ENCODE measurements at regions not wholly inside any gene's neighbourhood (a gene's known extent, or its start where the extent isn't known, plus 50 kb on each side); places are given as distances from the start of the nearest gene placed in this dataset.

DNA sequence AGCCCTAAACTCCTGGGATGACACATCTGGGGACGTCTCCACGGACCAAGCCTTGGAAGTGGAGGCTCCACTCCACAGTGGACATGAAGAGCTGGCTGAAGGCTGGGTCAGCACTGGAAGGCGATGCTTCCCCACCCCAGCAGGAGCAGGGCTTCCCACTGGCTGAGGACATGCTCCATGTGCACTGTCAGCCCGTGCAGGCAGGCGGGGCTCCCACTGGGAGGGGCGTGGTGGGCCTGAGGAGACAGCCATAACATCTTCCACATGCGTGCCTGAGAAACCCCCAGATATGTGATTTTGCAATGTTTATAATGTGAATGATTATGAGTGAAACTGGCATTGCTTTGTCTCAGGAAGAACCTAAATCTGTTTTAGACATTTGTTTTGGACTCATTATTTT lies 231.3 kb downstream of the KLF13 start:
- no peak for DNase-seq

DNA sequence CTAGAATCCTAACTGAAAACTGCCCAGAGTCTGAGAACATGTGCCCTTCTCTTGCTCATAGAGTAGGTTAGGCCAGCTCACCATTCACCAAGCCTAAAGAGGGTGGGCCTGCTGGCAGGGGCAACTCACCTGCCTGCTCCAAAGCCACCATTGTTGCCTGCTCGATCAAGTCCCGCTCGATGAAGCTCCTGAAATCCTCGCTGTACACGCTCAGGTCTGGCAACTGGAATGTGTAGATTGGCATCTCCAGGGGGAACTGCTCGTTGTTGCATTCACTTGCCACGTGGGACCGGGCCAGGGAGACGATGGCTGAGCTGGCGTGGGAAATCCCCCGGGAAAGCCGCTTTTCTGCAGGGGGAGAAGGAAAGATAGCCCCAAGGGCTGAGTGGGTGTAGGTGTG lies 232.2 kb downstream of the KLF13 start:
- no peak for DNase-seq

DNA sequence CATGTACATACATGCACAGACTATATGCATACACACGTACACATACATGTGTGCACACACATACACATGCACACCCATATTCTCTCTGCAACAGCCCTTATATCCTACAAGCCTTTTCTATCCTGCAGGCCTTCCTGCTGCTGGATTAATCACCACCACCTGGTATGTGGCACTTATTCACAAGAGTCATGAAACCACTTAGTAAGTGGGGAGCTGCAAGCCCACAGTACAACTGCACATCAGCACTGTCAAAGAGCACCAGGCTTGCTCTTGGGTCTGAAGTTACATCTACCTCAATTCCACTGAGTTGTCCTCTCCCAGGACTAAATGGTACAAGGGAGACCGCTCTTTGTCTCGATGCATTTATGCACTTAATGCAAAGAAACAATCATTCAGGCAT lies 233.2 kb downstream of the KLF13 start:
- DNase-seq, result no peak

DNA sequence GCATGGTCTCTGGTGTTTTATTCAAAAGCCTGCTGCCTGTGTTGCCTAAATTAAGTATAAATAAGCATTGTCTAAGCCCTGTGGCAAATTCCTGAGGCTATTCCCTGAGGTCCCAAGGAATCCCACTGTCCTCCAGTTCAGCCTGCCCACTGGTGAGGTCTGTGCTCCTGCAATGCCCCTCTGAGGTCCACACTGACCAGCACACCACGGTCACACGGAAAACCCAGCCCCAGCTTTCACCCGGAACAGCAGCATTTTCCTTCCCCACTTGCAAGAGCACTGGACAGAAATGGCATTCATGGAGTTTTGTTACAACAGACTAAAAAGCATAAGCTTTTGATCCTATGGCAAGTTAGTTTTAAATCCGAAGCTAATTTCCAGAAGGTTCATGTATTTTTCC lies 234.0 kb downstream of the KLF13 start:
- DNase-seq, result no peak

DNA sequence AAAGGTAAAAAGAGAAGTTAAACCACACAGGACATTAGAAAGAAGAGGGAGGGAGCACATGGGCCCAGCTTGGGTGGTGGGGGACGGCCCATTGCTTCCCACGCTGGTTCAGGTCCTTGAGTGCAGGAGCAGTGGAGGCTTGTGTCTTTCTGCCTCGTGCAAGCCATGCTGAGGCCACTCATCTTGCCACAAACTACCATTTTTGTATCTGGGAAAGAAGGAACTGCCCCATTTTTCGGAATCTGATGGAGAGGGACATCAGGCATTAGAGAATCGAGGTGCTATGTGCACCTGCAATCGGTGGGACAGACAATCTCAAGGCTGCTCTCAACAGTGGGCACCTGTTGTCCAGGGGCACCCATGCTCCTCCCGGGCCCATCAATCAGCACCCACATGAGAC lies 234.5 kb downstream of the KLF13 start:
- no peak for DNase-seq

DNA sequence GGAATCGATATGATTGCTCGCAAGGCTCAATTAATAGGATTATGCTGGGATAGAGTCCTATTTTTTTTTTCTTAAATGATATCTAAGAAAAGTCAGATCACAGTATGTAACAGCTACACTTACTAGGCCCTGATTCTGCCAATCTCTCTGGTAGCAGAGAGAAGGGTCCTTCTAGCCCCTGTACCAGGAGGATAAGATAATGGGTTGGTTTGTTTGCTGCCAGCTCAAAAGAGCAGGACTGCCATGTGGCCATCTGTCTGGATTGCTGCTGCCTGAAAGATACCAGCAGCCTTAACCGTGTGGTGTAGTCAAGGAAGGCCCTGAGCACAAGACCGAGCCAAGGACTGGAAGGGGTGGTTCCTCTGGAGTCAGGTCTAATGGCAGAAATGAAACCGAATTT lies 236.4 kb downstream of the KLF13 start:
- no peak for DNase-seq

DNA sequence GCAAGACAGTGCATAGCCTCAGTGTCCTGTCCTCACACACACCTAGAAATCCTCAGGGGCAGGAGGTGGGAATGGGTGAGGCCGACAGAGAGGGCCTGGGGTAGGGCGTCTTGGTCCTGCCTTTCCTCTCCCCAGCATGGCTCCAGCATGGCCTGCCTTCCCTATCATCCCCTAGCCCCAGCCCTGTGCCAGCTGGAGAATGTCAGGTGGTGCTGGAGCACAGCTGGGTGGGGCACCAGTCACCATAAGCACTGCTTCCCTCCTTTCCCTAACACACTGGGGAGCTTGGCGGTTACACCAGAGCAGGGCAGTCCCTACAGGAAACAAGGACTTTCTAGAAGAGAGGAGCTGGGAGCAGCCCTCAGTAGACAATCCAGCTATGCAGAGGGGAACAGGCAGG lies 236.8 kb downstream of the KLF13 start:
- DNase-seq, result no peak

DNA sequence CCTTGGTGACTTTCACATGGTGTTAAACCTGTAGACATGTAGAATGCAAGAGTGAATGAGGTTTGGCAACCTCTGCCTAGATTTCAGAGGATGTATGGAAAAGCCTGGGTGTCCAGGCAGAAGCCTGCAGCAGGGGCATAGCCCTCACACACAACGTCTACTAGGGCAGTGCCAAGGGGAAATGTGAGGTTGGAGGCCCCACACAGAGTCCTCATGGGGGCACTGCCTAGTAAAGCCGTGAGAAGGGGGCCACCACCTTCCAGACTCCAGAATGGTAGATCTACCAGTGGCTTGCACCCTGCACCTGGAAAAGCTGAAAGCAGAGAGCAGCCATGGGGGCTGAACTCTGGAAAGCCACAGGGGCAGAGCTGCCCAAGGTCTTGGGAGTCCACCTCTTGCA lies 241.2 kb downstream of the KLF13 start:
- DNase-seq, result no peak

DNA sequence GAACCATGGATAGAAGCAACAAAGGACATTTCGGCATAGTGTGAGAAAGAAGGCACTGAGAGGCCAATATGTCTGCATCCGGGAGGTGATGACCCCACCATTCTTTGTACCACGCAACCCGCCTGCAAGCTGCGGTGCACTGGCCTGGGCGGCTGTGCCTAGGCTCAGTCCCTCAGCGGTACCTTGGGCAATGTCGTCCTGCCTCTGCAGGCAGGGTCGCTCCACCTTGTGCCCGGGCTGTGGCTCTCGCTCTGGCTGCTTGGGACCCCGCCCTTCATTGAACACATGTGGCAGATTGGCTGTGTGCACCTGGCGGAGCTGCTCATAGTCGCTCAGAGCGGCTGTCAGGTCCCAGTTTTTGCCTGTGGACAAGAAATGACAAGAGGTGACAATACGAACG lies 243.2 kb downstream of the KLF13 start:
- DNase-seq, result no peak

DNA sequence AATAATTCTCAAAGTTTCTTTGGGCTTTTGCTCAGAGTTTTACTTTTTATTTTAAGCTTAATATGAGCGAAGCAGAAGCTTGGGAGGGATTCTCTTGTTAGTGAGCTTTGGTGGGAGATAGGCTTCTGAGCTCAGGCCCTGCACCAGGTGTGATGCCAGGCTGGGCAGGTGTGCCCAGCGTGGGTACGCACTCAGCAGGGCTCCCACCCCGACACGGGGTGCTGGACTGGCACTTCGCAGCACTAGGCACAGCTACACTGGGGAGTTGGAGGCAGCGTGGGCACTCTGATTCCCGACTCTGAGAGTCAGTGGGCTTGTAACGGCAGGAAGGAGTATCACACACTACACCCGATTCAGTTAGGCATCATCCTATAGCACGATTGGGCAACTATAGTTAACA lies 244.0 kb downstream of the KLF13 start:
- DNase-seq, result no peak

DNA sequence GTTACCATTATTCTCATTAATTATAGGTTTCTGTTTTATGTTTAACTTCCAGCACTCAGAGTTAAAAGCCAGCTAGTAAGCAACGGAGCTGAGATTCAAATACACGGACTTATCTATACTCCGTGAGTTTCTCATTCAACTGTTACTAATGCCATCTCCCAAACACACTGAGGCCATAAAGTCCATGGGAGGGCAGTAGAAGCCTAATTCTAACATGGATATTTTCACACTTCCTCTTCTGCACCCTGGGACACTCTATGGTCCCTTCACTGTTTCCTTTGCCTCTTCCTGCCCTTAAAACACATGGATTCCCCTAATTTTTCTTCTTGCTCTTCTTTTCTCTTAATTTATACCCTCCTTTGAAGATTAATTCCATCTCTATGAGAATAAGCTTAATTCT lies 245.0 kb downstream of the KLF13 start:
- DNase-seq, result no peak

DNA sequence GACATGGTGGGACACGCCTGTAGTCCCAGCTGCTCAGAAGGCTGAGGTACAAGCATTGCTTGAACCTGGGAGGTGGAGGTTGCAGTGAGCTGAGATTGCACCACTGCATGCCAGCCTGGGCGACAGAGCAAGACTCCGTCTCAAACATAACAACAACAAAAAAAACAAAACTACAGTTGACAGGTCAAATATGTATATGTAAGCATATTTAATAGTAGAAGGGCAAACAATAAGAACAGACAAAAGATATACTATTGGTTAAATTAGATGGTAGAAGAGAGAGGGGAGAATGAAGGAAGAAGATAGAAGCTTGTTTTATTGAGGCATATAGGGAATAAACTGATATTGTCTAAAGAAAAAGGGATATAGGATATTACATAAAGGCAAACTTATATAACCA lies 247.1 kb downstream of the KLF13 start:
- no peak for DNase-seq

DNA sequence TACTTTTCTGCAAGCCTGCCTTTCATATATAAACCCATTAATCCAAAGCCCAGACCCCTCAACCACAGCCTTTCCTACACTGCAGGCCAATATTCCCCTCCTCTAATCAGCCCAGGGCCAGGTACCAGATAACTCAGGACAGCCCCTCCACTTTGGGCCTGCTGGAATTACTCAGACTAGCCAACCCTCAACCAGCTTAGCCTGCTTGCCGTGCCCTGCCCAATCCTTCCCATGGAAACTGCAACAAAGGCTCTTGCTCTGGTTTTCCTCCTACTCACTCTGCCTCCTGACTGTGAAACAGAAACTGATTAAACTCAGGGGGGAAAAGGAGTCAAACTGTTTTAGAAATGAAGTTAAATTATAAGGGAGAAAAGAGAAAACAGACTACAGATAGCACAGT lies 248.1 kb downstream of the KLF13 start:
- DNase-seq, result no peak

DNA sequence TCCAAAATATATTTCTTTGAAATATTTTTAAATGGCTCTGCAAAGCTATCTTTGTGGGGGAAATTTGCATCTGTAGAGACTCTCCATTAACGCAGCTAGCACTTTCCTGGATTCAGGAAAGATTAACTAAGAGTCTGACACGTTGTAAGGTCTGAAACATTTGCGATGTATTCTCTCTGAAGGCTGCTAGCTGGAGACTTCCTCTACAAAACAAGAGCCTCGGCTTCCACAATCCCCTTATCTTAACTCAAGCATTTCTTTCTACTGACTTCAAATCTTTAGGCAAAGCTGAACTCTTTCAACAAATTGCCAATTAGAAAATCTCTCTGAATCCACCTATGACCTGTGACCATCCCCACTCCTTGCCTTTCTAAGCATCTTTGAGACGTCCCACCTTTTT lies 250.5 kb downstream of the KLF13 start:
- DNase-seq, result no peak

DNA sequence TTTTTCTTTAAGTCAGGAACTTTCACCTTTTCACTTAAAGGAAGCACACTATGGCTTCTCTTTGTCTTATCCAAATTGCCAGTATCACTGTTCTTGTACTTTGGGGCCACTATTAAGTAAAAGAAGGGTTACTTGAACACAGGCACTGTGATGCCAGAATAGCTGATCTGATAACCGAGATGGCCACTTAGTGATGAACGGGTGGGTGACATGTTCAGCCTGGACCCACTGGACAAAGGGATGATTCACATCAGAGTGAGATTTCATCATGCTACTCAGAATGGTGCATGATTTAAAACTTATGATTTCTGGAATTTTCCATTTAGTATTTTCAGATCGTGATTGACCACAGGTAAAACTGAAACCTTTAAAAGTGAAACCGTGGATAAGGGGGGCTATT lies 252.6 kb downstream of the KLF13 start:
- no peak for DNase-seq

DNA sequence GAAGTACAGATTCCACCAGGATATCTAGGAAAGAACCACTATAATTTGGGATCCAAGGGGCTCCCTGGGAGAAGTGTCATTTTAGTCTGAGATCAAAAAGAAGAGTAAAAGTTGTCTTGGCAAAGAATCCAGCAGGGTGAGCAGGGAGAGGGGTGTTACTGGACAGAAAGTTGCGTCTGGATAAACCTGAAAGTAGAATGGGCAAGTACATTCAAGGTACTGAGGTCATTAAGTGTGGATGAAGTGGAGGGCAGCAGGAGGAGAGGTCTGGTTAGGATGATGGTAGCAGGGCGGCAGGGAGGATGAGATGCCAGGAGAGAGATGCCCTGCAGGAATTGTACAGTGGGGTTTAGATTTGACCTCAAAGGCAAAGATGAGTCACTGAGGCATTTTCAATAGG lies 253.3 kb downstream of the KLF13 start:
- no peak for DNase-seq

DNA sequence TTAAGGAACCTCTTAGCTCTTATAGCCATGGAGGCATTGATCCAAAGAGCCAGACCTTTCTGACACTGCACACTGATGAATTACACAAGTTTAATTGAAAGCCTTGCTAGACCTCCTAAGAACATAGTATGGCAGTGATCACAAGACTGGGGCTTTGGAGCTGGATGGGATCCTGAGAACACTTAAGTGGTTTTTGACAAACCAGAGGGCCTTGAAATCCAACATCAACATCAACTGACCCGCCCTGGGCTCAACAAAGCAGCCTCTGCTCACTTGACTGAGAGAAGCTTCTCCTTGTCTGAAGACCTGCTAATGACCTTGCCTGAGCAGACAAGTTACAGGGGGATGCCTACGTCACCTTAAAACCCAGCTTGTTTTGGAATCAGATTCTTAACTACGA lies 257.6 kb downstream of the KLF13 start:
- DNase-seq, result no peak

DNA sequence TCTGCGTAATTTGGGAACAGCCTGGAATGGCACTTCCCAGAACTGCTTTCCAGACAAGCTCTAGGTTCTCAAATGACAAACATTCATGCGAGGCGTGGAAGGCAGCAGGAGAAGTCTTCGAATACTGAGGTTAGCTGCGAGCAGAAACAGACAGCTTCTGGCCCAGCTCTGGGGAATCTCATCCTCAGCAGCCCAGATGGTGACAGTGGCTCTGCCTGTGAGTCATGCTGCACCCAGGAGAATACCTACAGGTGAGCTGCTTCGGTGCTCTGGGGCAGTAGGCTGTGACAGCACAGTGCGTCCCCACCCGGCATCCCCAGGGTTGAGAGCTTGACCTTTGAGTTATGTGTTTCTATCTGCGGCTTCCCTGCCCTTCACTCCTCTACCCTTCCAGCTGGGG lies 258.6 kb downstream of the KLF13 start:
- no peak for DNase-seq

DNA sequence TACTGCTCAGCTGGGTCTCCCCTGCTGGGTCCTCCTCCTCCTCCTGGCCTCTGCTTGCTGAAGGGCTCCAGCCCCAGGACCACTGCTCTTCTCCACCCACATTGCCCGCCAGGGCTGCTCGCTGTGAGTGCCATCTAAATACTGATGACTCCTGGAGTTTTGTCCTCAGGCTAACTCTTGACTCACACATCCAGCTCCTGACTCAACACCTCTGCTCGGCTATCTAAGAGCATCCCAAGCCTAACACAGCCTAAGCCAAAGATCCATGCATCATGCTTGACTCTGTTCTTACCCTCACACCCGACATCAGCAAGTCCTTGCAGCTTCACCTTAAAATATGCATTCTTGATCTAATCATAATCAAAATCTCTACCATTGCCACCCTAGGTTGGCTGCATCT lies 260.2 kb downstream of the KLF13 start:
- DNase-seq, result no peak

DNA sequence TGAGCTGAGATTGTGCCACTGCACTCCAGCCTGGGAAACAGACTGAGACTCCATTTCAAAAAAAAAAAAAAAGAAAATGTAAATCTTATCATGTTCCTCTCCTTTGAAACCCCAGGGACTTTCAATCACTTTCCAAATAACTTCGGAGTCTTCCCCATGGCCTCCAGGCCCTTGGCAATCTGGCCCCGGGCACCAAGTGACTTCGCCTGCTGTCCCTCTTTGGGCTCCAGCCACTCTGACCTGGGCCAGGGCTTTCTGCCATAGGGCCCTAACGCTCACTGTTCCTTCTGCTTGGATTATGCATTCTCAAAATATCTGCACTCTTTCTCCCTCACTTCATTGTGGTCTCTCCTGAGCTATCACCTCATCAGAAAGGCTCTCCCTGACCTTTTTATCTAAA lies 260.9 kb downstream of the KLF13 start:
- DNase-seq, result no peak

DNA sequence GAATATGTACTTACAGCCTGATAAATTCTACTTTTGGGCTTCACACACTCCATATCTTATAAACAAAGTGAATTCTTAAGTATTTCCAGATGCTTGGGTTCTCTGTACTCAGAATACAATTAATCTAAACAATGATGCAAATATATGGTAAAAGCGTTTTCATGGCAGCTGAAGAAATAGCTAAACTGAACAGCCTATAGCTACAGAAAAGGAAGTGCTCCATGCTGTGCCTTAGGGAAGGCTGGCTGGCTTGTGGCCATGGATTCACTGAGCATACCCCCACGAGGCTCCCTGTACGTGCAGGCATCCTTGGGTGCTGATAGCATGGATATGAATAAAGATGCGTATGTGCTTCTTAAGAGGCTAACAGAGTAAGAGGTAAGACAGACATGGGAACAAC lies 264.0 kb downstream of the KLF13 start:
- no peak for DNase-seq

DNA sequence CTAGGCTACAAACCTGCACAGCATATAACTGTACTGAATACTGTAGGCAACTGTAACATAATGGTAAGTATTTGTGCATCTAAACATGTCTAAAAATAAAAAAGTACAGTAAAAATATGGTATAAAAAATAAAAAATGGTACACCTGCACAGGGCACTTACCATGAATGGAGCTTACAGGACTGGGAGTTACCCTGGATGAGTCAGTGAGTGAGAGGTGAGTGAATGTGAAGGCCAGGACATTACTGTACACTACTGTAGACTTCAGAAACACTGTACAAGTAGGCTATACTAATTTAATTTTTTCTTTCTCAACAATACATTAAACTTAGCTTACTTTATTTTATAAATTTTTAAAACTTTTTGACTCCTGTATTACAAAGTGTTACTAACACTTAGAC lies 265.3 kb downstream of the KLF13 start:
- DNase-seq, result no peak

DNA sequence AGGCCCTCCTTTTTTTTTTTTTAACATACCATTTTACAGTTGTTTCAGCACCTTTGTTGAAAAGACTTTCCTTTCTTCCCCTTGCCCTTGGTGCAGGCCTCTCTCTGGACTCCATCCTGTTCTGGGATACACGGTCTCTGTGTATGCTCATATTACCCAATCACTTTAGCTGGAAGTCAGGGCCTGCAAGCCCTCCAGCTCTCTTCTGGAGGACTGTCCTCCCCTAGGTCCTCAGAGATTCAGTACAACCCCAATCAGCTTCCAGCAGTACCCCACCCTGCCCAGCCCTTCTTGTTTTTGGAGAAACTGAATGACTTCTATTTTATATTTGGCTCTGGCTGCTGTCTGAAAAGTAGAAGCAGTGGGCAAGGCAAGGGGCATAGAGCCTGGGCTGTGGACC lies 270.8 kb downstream of the KLF13 start:
- DNase-seq, result no peak

DNA sequence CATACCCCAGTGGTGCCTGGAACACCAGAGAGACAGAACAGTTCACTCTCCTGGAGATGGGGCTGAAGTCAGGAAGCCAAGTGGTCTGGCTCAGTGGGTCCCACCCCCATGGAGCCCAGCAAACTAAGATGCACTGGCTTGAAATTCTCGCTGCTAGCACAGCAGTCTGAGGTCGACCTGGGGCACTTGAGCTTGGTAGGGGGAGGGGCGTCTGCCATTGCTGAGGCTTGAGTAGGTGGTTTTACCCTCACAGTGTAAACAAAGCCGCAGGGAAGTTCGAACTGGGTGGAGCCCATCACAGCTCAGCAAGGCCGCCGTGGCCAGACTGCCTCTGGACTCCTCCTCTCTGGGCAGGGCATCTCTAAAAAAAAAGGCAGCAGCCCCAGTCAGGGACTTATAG lies 272.0 kb downstream of the KLF13 start:
- DNase-seq, result no peak

DNA sequence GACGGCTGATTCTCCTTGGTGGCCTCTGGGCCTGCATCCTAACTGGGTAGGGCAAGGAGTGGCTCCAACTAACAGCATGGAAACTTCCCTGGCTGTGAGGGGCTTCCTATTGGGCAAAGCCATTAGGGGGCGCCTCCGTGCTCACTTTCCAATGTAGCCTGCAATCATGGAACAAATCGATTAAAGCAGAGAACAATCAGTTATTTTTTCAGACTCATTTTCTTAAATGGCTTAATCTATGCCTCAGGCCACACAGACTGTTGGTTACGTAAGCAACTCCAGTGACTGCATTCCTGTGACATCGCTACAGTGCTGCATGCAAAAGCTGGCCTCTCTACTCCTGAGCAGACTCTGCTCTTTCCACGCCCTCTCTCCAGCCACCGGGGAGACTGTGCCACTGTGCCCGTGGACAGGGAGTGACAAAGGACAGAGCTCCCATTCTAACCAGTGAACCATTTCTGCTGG lies 278.9 kb downstream of the KLF13 start:
- no peak for DNase-seq

DNA sequence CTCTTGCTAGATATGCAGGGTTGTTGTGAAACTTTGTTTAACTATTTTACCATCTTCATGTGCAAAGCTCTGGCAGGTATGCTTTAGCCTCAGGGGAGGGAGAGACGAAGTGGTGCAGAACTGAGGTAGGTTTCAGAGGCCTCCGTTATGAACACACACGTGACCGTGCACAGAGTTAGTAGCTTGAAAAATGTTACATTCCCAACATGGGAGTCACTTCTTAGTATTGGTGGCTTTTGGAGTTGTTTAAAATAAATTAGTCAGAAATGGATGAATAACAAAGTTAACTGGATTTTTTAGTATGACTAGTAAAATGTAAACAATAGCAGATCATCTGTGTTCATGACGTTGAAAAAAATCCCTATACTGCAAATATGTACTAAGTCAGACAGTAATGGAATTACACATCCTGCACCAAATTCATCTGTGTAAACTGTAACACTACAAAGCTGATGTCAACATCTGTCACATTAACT lies 279.6 kb downstream of the KLF13 start:
- DNase-seq, result no peak
